Neural cell (in vitro differentiated cells): ENCODE measurements at regions not wholly inside any gene's neighbourhood (a gene's known extent, or its start where the extent isn't known, plus 50 kb on each side); places are given as distances from the start of the nearest gene placed in this dataset.

ENCODE experiments used
- H2AFZ ChIP-seq: fragments of 200-600, 300-800 bp; sonication (generic), shearing (Covaris generic); 2 replicates; pipeline ENCODE4 v1.6.0; 2014; ENCODE audit warnings: low read depth, mild to moderate bottlenecking, antibody characterized with exemption, low read length, moderate library complexity
- H3F3A ChIP-seq: fragments of 200-600 bp; shearing (Covaris generic); 2 replicates; pipeline ENCODE4 v1.6.1; 2016; ENCODE audit warnings: mild to moderate bottlenecking, moderate library complexity, mixed read lengths, antibody characterized with exemption, low read length; ENCODE audit not compliant: insufficient read depth, poor library complexity, severe bottlenecking
- H3K27ac ChIP-seq: fragments of 200-600, 300-800 bp; sonication (generic), shearing (Covaris generic); 2 replicates; pipeline ENCODE4 v1.5.1; 2014; ENCODE audit warnings: mild to moderate bottlenecking, low read length, moderate library complexity
- H3K27me3 ChIP-seq: fragments of 300-800, 200-600 bp; sonication (generic), shearing (Covaris generic); 2 replicates; pipeline ENCODE4 v1.6.0; 2014; ENCODE audit warnings: mild to moderate bottlenecking, low read depth, low read length, moderate library complexity; ENCODE audit not compliant: insufficient read depth
- H3K36me3 ChIP-seq: fragments of 300-800, 200-600 bp; sonication (generic), shearing (Covaris generic); 2 replicates; pipeline ENCODE4 v1.5.1; 2014; ENCODE audit warnings: mild to moderate bottlenecking, antibody characterized with exemption, low read length, moderate library complexity; ENCODE audit not compliant: insufficient read depth
- H3K4me2 ChIP-seq: fragments of 300-800, 200-600 bp; sonication (generic), shearing (Covaris generic); 2 replicates; pipeline ENCODE4 v1.6.0; 2014; ENCODE audit warnings: mild to moderate bottlenecking, low read length
- H3K4me3 ChIP-seq: fragments of 300-800, 200-600 bp; sonication (generic), shearing (Covaris generic); 2 replicates; pipeline ENCODE4 v1.5.1; 2014; ENCODE audit warnings: mild to moderate bottlenecking, low read length, moderate library complexity
- H3K79me2 ChIP-seq: fragments of 200-600 bp; shearing (Covaris generic); replicated peaks from 2 replicates; pipeline ENCODE4 v1.6.0; 2014; ENCODE audit warnings: mild to moderate bottlenecking, low read length, moderate library complexity; ENCODE audit not compliant: insufficient read depth
- H3K9ac ChIP-seq: fragments of 300-800, 200-600 bp; sonication (generic), shearing (Covaris generic); 2 replicates; pipeline ENCODE4 v1.6.1; 2016; ENCODE audit warnings: mild to moderate bottlenecking, low read length, mixed read lengths
- H3K9me2 ChIP-seq: fragments of 200-600 bp; shearing (Covaris generic); 2 replicates; pipeline ENCODE4 v1.6.1; 2016; ENCODE audit warnings: mild to moderate bottlenecking, low read length, mixed read lengths; ENCODE audit not compliant: insufficient read depth
- H3K9me3 ChIP-seq: fragments of 200-600, 300-800 bp; sonication (generic), shearing (Covaris generic); 2 replicates; pipeline ENCODE4 v1.6.1; 2016; ENCODE audit warnings: mild to moderate bottlenecking, mixed run types, low read length, moderate library complexity, mixed read lengths
- H4K20me1 ChIP-seq: fragments of 200-600 bp; shearing (Covaris generic); 2 replicates; pipeline ENCODE4 v1.6.1; 2016; ENCODE audit warnings: mild to moderate bottlenecking, mixed run types; ENCODE audit not compliant: insufficient read depth
- CTCF ChIP-seq: fragments of 450-650 bp; IDR thresholded peaks from 2 replicates; pipeline ENCODE4 v1.5.1; 2014; ENCODE audit warnings: antibody characterized with exemption, mild to moderate bottlenecking, moderate library complexity; ENCODE audit not compliant: poor library complexity, severe bottlenecking
- EP300 ChIP-seq: fragments of 450-650 bp; conservative IDR thresholded peaks from 2 replicates; pipeline ENCODE4 v1.6.1; 2014; ENCODE audit warnings: antibody characterized with exemption, mild to moderate bottlenecking, moderate library complexity; ENCODE audit not compliant: poor library complexity, severe bottlenecking
- EZH2 ChIP-seq: fragments of 200-600, 300-800 bp; shearing (Covaris generic), sonication (generic); IDR thresholded peaks from 2 replicates; pipeline ENCODE4 v1.6.1; 2014; ENCODE audit warnings: antibody characterized with exemption, low read length, borderline replicate concordance, mild to moderate bottlenecking; ENCODE audit not compliant: insufficient read depth, poor library complexity, severe bottlenecking
- MXI1 ChIP-seq: fragments of 450-650 bp; conservative IDR thresholded peaks from 2 replicates; pipeline ENCODE4 v1.6.1; 2014; ENCODE audit warnings: antibody characterized with exemption, mild to moderate bottlenecking; ENCODE audit not compliant: poor library complexity, severe bottlenecking
- POLR2AphosphoS5 ChIP-seq: IDR thresholded peaks from 2 replicates; pipeline ENCODE4 v1.6.1; 2012
- RAD21 ChIP-seq: fragments of 450-650 bp; conservative IDR thresholded peaks from 2 replicates; pipeline ENCODE4 v1.6.1; 2014; ENCODE audit warnings: antibody characterized with exemption, mild to moderate bottlenecking, moderate library complexity
- REST ChIP-seq: IDR thresholded peaks from 2 replicates; pipeline ENCODE4 v1.6.1; 2012; ENCODE audit warnings: borderline replicate concordance
- SMC3 ChIP-seq: fragments of 450-650 bp; conservative IDR thresholded peaks from 2 replicates; pipeline ENCODE4 v1.6.1; 2014; ENCODE audit warnings: antibody characterized with exemption, mild to moderate bottlenecking, moderate library complexity; ENCODE audit not compliant: poor library complexity
- TAF1 ChIP-seq: IDR thresholded peaks from 2 replicates; pipeline ENCODE4 v1.6.1; 2012; ENCODE audit warnings: low read depth

DNA sequence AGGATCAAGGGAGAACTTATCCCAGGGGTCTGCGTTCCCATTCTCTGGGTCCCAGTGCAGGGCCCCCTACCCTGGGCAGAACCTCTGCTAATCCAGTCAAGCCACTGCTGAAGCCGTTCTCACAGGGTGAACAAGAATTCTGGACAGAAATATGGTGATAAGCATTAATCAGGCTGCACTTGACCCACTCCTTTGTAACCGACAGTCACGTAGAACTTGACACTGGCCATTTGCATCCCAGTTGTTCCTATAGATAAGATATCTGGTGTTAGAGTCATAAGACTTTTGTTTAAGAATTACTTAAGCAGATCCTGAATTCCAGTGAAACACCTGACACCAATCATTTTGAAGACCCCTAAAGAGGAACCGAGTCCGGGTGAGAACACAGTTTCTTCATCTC is 107.5 kb upstream of the THY1 start:
- no peaks in the 10 kb centered on the region for H3K36me3 ChIP-seq

DNA sequence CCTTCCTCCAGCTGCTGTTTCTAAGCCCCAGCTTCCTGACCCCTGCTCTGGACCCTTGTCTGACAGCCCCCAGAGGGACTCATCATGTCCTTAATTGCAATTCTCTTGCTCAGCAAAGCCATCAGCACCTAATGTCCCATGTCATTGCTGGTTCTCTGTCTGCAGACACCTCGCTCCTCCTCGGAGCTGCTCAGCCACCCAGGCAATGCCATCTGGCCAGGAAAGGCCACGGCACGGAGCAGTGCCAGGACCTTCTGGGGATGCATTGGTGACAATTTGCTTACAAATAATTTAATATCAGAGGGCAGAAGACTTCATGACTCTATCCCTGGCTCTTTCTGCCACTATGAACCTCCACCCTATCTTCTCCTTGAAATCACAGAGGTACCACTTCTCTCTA is 107.0 kb upstream of the THY1 start:
- Histone ChIP-seq H3K4me2 (no peak overlapping the region), H3K79me2 (no peaks in the 10 kb centered on the region), H4K20me1 (no peaks in the 10 kb centered on the region), H3K4me3 (no peak overlapping the region), H3K9me3 (no peaks in the 10 kb centered on the region), H2AFZ (no peak overlapping the region), H3K9me2 (no peaks in the 10 kb centered on the region), H3K27ac (no peak overlapping the region), H3F3A (no peaks in the 10 kb centered on the region), H3K27me3 (no peaks in the 10 kb centered on the region), H3K36me3 (no peaks in the 10 kb centered on the region), H3K9ac (no peak overlapping the region)
- TF ChIP-seq SMC3 (no peak), MXI1 (no peak), EZH2 (no peak), CTCF (no peak), TAF1 (no peak), REST (no peak), POLR2AphosphoS5 (no peak)

More for the DNA sequence above, 107.5 kb upstream of the THY1 start:
- no peak overlapping the region for H3K4me3 ChIP-seq
- H3K9me2 ChIP-seq, result no peaks in the 10 kb centered on the region
- no peaks in the 10 kb centered on the region for H3K27me3 ChIP-seq
- TF ChIP-seq TAF1 (no peak), SMC3 (no peak), CTCF (no peak), EZH2 (no peak), RAD21 (no peak), MXI1 (no peak), REST (no peak), EP300 (no peak), POLR2AphosphoS5 (no peak)
- no peaks in the 10 kb centered on the region for H3K9me3 ChIP-seq
- H3K27ac ChIP-seq, result no peak overlapping the region
- H4K20me1 ChIP-seq, result no peaks in the 10 kb centered on the region
- no peaks in the 10 kb centered on the region for H3F3A ChIP-seq
- no peak overlapping the region for H2AFZ ChIP-seq
- no peaks in the 10 kb centered on the region for H3K79me2 ChIP-seq
- H3K9ac ChIP-seq, result no peak overlapping the region
- no peak overlapping the region for H3K4me2 ChIP-seq
